Mucosa of gallbladder (tissue), 1 donor: ENCODE measurements at regions not wholly inside any gene's neighbourhood (a gene's known extent, or its start where the extent isn't known, plus 50 kb on each side); places are given as distances from the start of the nearest gene placed in this dataset.

Experiments
- DNase-seq: peaks from one replicate; pipeline ENCODE4 v3.0.0-alpha.2; 2020; ENCODE audit warnings: low spot score
- donor health status: DM: no; HTN: no; CAD: no.

GRCh38 chr22:47610764-47611163 lies 848.3 kb downstream of the TBC1D22A start:
- no peak for DNase-seq

- no peak for DNase-seq
Observed at GRCh38 chr22:47610281-47610680, 847.8 kb downstream of the TBC1D22A start.

- no peak for DNase-seq
Observed at GRCh38 chr22:47609653-47610052, 847.2 kb downstream of the TBC1D22A start.

- no peak for DNase-seq
Observed at GRCh38 chr22:47608421-47608820, 846.0 kb downstream of the TBC1D22A start.

GRCh38 chr22:47607486-47607885 lies 845.0 kb downstream of the TBC1D22A start:
- DNase-seq: no peak

- no peak for DNase-seq
Observed at GRCh38 chr22:47606426-47606825, 844.0 kb downstream of the TBC1D22A start.

- no peak for DNase-seq
Observed at GRCh38 chr22:47605886-47606285, 843.4 kb downstream of the TBC1D22A start.

GRCh38 chr22:47605441-47605840 lies 843.0 kb downstream of the TBC1D22A start:
- DNase-seq: no peak

- no peak for DNase-seq
Observed at GRCh38 chr22:47604563-47604962, 842.1 kb downstream of the TBC1D22A start.

- DNase-seq: no peak
Observed at GRCh38 chr22:47602732-47603131, 840.3 kb downstream of the TBC1D22A start.

- no peak for DNase-seq
Observed at GRCh38 chr22:47601666-47602065, 839.2 kb downstream of the TBC1D22A start.

GRCh38 chr22:47600791-47601625 lies 838.6 kb downstream of the TBC1D22A start:
- DNase-seq: no peak

GRCh38 chr22:47600281-47600680 lies 837.8 kb downstream of the TBC1D22A start:
- no peak for DNase-seq

- DNase-seq: no peak
Observed at GRCh38 chr22:47599753-47600152, 837.3 kb downstream of the TBC1D22A start.

GRCh38 chr22:47598864-47599263 lies 836.4 kb downstream of the TBC1D22A start:
- no peak for DNase-seq

- no peak for DNase-seq
Observed at GRCh38 chr22:47597041-47597440, 834.6 kb downstream of the TBC1D22A start.

GRCh38 chr22:47596176-47596690 lies 833.8 kb downstream of the TBC1D22A start:
- DNase-seq: no peak

GRCh38 chr22:47594836-47595521 lies 832.5 kb downstream of the TBC1D22A start:
- no peak for DNase-seq

- no peak for DNase-seq
Observed at GRCh38 chr22:47593911-47594311, 831.5 kb downstream of the TBC1D22A start.

- no peak for DNase-seq
Observed at GRCh38 chr22:47593291-47593690, 830.8 kb downstream of the TBC1D22A start.

GRCh38 chr22:47592791-47593190 lies 830.3 kb downstream of the TBC1D22A start:
- no peak for DNase-seq

GRCh38 chr22:47591709-47592108 lies 829.3 kb downstream of the TBC1D22A start:
- DNase-seq: no peak

- DNase-seq: no peak
Observed at GRCh38 chr22:47591016-47591415, 828.6 kb downstream of the TBC1D22A start.
